GM12864 (cell line): ENCODE measurements at regions not wholly inside any gene's neighbourhood (a gene's known extent, or its start where the extent isn't known, plus 50 kb on each side); places are given as distances from the start of the nearest gene placed in this dataset.

Experiments used
- DNase-seq: peaks from one replicate; pipeline ENCODE4 v3.0.0-alpha.2; 2011; ENCODE audit warnings: low read depth
- H3K4me3 ChIP-seq: 2 replicates; pipeline ENCODE4 v1.5.1; 2011; ENCODE audit warnings: mild to moderate bottlenecking, low read depth, low read length, control low read depth
- CTCF ChIP-seq: IDR thresholded peaks from 2 replicates; pipeline ENCODE4 v1.5.1; 2011; ENCODE audit warnings: low read depth, mild to moderate bottlenecking, moderate library complexity, low read length, control low read depth, inconsistent platforms; ENCODE audit errors: missing control alignments

- no peak for DNase-seq
Observed at GRCh38 chr6:145538989-145539388, 196.3 kb downstream of the EPM2A start.

GRCh38 chr6:145539831-145540230 is 195.5 kb downstream of the EPM2A start:
- no peak for TF ChIP-seq CTCF

More at GRCh38 chr6:145538989-145539388, 196.3 kb downstream of the EPM2A start:
- no peak for TF ChIP-seq CTCF
- H3K4me3 ChIP-seq = no peak overlapping the region

GRCh38 chr6:145540741-145541140 is 194.6 kb downstream of the EPM2A start:
- no peak for DNase-seq
- TF ChIP-seq CTCF = no peak
- H3K4me3 ChIP-seq = no peak overlapping the region

More at GRCh38 chr6:145539831-145540230, 195.5 kb downstream of the EPM2A start:
- DNase-seq = no peak
- H3K4me3 ChIP-seq = no peak overlapping the region

- no peak for DNase-seq
- H3K4me3 ChIP-seq = no peak overlapping the region
- no peak for TF ChIP-seq CTCF
Observed at GRCh38 chr6:145544041-145544440, 191.3 kb downstream of the EPM2A start.

GRCh38 chr6:145544514-145544913 is 190.8 kb downstream of the EPM2A start:
- no peak overlapping the region for H3K4me3 ChIP-seq
- DNase-seq = no peak
- no peak for TF ChIP-seq CTCF

GRCh38 chr6:145546265-145546664 is 189.1 kb downstream of the EPM2A start:
- no peak for TF ChIP-seq CTCF
- no peak for DNase-seq
- no peak overlapping the region for H3K4me3 ChIP-seq

- no peak for DNase-seq
- no peak overlapping the region for H3K4me3 ChIP-seq
- TF ChIP-seq CTCF = no peak
Observed at GRCh38 chr6:145547594-145548335, 187.6 kb downstream of the EPM2A start.
